ENCODE measurements at regions not wholly inside any gene's neighbourhood (a gene's known extent, or its start where the extent isn't known, plus 50 kb on each side); places are given as distances from the start of the nearest gene placed in this dataset.

DNA sequence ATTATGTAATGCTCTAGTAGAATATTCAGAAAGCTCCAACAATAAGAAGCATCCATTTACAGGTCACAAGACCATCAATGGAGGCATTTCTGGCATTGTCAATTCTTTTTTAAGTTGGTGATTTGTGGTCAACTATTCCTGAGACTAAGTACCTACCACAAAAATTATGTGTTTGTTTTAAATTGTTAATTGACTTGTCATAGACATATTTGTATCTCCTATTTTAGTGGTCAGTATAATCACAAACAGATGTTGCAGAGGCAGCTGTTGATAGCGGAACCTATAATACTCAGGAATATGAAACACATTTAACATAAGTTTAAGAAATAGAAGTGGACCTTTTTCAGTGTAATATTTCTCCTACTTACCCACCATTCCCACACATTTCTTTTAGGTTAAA, 430.1 kb downstream of the CCDC85A start:
- TF ChIP-seq, protein P1, sequence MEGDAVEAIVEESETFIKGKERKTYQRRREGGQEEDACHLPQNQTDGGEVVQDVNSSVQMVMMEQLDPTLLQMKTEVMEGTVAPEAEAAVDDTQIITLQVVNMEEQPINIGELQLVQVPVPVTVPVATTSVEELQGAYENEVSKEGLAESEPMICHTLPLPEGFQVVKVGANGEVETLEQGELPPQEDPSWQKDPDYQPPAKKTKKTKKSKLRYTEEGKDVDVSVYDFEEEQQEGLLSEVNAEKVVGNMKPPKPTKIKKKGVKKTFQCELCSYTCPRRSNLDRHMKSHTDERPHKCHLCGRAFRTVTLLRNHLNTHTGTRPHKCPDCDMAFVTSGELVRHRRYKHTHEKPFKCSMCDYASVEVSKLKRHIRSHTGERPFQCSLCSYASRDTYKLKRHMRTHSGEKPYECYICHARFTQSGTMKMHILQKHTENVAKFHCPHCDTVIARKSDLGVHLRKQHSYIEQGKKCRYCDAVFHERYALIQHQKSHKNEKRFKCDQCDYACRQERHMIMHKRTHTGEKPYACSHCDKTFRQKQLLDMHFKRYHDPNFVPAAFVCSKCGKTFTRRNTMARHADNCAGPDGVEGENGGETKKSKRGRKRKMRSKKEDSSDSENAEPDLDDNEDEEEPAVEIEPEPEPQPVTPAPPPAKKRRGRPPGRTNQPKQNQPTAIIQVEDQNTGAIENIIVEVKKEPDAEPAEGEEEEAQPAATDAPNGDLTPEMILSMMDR (IDR thresholded peaks at IDR 0.05; ENCODE audit: poor library complexity) = no peak
- no peak for TF ChIP-seq EZH2phosphoT487 (IDR thresholded peaks at IDR 0.05; ENCODE audit: low read depth, severe bottlenecking, unreplicated experiment)

Measured in hepatocyte (in vitro differentiated cells).